ENCODE measurements at regions not wholly inside any gene's neighbourhood (a gene's known extent, or its start where the extent isn't known, plus 50 kb on each side); places are given as distances from the start of the nearest gene placed in this dataset.

GRCh38 chr3:11948331-11948730 lies 55.9 kb upstream of the SYN2 start:
- H3K4me3 ChIP-seq (ENCODE audit: low read depth, low read length) = no peak overlapping the region
- DNase-seq (ENCODE audit: low read depth) = no peak
- no peak for TF ChIP-seq CTCF (conservative IDR thresholded peaks at IDR 0.05; ENCODE audit: low read depth, low read length)

GRCh38 chr3:11948866-11949265 lies 55.3 kb upstream of the SYN2 start:
- no peak for TF ChIP-seq CTCF (conservative IDR thresholded peaks at IDR 0.05; ENCODE audit: low read depth, low read length)
- H3K4me3 ChIP-seq (ENCODE audit: low read depth, low read length) = no peak overlapping the region
- no peak for DNase-seq (ENCODE audit: low read depth)

- DNase-seq (ENCODE audit: low read depth) = no peak
- no peak overlapping the region for H3K4me3 ChIP-seq (ENCODE audit: low read depth, low read length)
- TF ChIP-seq CTCF (conservative IDR thresholded peaks at IDR 0.05; ENCODE audit: low read depth, low read length) = no peak
Observed at GRCh38 chr3:11949351-11949750, 54.8 kb upstream of the SYN2 start.

GRCh38 chr3:11950576-11950975 lies 53.6 kb upstream of the SYN2 start:
- TF ChIP-seq CTCF (conservative IDR thresholded peaks at IDR 0.05; ENCODE audit: low read depth, low read length) = no peak
- no peak for DNase-seq (ENCODE audit: low read depth)
- H3K4me3 ChIP-seq (ENCODE audit: low read depth, low read length) = no peak overlapping the region

- TF ChIP-seq CTCF (conservative IDR thresholded peaks at IDR 0.05; ENCODE audit: low read depth, low read length) = no peak
- H3K4me3 ChIP-seq (ENCODE audit: low read depth, low read length) = no peak overlapping the region
- no peak for DNase-seq (ENCODE audit: low read depth)
Observed at GRCh38 chr3:11953350-11953749, 50.8 kb upstream of the SYN2 start.

- no peak for DNase-seq (ENCODE audit: low read depth)
- H3K4me3 ChIP-seq (ENCODE audit: low read depth, low read length) = no peak overlapping the region
- TF ChIP-seq CTCF (conservative IDR thresholded peaks at IDR 0.05; ENCODE audit: low read depth, low read length) = no peak
Observed at GRCh38 chr3:11953778-11954177, 50.4 kb upstream of the SYN2 start.

- DNase-seq (ENCODE audit: low read depth) = no peak
- TF ChIP-seq CTCF (conservative IDR thresholded peaks at IDR 0.05; ENCODE audit: low read depth, low read length) = no peak
- no peak overlapping the region for H3K4me3 ChIP-seq (ENCODE audit: low read depth, low read length)
Observed at GRCh38 chr3:11954312-11954934, 49.8 kb upstream of the SYN2 start.
